Forelimb muscle (tissue), 1 donor: ENCODE measurements at regions not wholly inside any gene's neighbourhood (a gene's known extent, or its start where the extent isn't known, plus 50 kb on each side); places are given as distances from the start of the nearest gene placed in this dataset.
"Not testable (repeated sequence)": the region's sequence is repeated elsewhere in the genome, so short reads cannot be mapped to it uniquely, and the experiment has no call there.

Source experiments
- DNase-seq: peaks from one replicate; pipeline ENCODE4 v3.0.0-alpha.2; 2013; ENCODE audit warnings: low read depth

- no peak for DNase-seq
These were observed 133.2 kb downstream of the DISP1 start for GRCh38 chr1:222948079-222948478.

DNA sequence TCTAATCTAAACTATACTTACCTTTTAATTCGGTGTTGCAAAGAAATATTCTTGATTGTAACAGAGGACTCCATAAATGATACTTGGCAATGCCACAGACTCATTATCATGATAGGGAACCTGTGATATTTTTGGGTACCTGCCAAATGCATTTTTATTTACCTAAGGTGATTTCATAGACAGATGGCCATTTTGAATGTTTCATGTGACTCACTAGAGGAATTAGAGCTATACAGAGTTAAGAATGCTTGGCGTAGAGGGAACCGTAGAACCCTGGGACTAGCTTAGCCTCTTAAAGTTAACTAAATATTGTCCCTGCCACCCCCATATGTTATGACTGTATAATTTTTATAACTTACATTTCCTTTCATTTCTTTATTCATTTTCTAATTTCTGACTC is 136.1 kb downstream of the DISP1 start:
- DNase-seq, result no peak

DNA sequence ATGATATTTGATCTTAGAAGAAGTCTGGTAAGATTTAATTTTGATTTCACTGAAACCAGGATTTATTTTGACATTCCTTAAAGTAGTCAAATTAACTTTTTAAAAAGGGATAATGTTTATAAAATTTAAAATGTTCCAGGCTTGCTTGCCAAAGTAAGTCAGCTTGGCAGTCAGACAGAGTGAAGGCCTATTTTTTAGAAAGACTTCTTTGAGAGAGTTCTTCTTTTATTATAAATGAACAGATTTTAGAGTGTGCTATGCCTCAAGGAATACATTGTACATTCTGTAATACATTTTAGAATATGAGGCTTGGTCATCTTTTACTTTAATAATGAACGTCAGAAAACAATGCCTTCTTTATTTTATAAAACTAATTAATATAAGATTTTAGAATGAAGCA is 138.7 kb downstream of the DISP1 start:
- DNase-seq, result peak; percentile 48

DNA sequence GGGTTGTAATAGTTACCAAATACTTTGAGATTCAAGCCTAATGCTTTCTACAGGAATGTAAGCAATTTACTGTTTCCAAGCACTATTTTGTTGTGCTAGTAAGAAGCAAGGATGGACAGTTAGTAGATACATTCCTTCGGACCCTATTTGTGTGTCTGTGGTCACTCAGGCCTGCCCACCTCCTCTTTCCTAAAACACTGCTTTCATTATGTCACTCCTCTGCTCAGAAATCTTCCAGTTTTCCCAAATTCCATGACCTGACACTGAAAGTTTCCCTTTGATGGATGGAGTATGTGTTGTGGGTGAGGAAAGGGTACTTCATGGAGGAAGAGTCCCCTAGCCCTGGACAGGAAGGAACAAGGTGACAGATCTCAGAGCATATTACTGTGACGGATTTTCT is 141.1 kb downstream of the DISP1 start:
- no peak for DNase-seq

GRCh38 chr1:222956601-222957000 is 141.8 kb downstream of the DISP1 start:
- DNase-seq, result no peak

DNA sequence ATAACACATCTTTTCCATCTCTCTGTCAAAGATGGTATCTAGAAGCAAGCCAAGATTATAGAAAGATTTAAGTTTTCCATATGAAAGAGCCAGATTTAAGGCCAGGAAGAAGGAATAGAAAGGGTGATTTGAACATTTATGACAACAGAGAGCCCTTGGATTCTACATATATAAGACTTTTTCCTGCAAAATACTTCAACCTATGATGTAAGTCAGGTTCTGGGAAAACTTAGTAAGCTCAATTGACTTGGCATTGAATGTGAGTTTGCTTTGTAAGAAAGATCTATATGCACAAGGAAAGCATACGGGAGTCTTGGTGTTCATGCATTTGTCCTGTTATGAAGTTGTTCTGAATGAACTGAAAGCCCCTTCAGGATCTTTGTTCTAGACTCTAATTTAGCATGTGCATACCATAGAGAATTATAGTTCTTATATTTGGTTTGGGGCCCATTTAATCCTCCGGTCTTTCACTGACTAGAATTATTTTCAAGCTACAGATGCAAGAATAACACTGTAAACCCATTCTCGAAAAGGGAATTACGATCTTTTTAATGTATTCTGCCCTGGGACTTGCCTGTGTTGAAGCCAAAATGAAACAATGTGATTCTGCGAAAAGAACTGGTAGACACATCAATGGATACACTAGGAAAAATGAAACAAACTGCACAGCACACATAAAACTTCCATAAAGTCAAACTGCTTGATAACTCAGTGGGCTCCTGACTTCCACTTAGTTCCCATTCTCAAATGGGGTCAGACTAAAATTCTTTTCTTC is 152.8 kb downstream of the DISP1 start:
- no peak for DNase-seq

DNA sequence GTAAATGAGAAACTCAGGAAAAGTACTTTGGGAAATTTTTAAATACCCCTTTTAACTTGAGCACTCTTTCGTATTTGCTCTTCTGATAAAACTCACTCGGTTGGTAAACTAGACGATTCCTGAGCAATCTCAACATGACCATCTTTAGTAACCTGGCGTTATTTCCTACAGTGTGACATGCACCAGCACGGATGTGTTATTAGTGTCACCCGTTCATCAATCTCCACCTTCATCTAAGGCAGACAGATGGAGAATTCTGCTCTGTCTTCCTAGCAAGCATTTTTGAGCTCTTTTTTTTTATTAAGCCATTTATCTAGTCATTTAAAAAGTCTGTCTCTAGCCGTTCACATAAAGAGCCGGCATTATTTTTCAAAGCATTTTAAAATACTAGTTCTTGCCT is 155.2 kb downstream of the DISP1 start:
- no peak for DNase-seq

GRCh38 chr1:222970711-222971110 is 155.9 kb downstream of the DISP1 start:
- DNase-seq, result no peak

DNA sequence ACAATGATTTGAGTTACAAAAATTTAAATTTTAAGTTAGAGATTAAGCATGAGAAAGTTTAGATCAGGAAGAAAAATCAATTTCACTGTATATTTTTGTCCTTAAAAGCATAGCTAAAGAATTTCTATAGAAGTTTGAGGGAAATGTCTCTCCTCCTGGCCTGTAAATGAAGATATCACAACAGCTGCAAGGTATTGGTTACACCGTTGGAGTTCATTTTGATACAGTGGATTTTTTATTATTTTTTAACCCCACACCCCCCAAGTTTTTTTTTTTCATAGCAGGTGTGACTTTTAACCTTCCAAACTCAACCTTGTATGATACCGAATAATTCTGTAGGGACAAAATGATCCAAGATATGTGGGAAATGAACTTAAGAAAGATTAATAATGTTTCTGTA is 156.3 kb downstream of the DISP1 start:
- DNase-seq, result no peak

GRCh38 chr1:222973561-222973960 is 158.7 kb downstream of the DISP1 start:
- no peak for DNase-seq

DNA sequence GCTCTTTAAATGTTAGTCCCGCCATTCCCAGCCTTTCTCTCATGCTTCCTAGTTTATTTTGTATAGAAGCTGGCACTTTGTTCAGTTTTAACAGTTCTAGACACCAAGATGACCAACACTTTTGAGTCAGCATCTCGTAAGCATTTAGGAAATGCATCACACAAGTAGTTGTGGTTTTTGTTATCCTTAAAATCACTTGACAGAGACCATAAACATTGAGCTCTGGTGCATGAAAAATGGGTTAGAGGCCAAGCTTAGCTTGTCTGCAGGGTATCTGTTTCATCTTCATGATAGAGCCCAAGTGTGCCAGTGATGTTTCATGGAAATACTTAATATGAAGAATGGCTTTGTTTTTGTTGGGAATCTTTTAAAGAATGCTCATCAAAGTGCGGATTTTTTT is 159.7 kb downstream of the DISP1 start:
- no peak for DNase-seq

DNA sequence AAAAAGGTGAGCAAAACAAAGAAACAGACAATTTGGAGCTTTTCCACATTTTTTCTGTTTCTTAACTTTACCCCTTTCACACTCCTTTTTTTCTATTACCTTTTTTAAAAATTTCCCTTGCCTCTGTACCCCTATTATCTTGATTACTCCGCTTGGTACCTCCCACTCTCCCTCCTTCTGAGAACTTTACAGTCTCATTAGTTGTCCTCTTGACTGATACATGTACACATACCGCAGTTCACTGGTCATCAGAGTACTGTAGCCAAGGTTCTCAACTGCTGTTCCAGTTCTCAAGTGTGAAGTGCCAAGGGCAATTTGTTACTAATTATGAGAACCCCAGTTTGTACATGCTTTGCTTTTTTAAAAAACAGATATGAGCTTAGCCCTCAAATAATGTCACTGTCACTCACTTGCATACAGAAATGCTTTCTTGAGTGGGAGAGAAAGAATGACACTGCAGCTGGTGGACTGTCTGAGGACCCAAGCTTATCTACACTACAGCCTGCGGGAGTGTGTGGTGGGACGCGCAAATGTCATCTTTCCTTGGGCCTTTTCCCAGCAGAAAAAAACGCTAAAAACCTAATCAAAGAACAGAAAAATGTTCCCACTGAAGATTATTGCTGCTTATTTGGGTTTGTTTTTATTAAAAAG is 160.8 kb downstream of the DISP1 start:
- no peak for DNase-seq

DNA sequence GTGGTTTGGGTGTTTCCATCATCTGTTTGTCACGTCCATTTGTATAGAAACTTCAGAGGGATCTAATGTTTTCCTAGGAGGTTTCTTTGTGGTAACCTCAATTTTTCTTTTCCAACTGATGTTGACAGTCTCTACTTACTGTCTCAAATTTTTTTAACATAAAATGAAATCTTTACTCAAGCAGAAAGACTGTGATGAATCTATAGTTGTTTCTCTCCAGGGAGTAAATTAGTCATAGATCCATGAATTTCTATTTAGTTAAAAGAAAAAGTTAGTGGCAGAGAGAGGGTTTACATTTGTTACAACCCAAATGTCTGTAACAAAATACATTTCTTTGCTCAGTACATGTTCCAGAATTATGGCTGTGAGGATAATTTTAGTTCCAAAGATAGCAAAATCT is 161.6 kb downstream of the DISP1 start:
- DNase-seq, result no peak

- DNase-seq, result not testable (repeated sequence)
These were observed 162.5 kb downstream of the DISP1 start for GRCh38 chr1:222977294-222977693.

DNA sequence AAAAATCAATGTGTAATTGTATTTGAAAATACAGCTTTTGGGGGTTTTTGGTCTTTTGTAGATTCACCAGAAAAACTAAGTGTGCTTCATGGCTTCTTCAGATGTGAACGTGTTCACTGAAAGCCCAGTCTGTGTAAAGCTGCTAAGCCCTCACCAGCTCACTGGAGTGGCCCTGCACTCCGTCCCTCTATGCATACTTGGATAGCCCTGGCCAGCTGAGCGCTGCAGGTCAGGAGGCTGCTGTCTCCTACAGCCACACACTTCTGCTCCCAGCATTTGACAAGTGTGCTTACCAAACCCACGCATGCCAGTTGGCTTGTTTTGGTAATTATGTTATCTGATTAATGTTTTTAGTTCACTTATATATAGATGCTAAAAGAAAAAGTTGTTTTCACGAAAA is 163.5 kb downstream of the TLR5 start:
- no peak for DNase-seq

- DNase-seq, result no peak
These were observed 155.4 kb downstream of the TLR5 start for GRCh38 chr1:222987674-222988076.

- no peak for DNase-seq
These were observed 153.6 kb downstream of the TLR5 start for GRCh38 chr1:222989443-222989842.

- no peak for DNase-seq
These were observed 151.9 kb downstream of the TLR5 start for GRCh38 chr1:222991177-222991576.

GRCh38 chr1:222991908-222992307 is 151.1 kb downstream of the TLR5 start:
- no peak for DNase-seq

DNA sequence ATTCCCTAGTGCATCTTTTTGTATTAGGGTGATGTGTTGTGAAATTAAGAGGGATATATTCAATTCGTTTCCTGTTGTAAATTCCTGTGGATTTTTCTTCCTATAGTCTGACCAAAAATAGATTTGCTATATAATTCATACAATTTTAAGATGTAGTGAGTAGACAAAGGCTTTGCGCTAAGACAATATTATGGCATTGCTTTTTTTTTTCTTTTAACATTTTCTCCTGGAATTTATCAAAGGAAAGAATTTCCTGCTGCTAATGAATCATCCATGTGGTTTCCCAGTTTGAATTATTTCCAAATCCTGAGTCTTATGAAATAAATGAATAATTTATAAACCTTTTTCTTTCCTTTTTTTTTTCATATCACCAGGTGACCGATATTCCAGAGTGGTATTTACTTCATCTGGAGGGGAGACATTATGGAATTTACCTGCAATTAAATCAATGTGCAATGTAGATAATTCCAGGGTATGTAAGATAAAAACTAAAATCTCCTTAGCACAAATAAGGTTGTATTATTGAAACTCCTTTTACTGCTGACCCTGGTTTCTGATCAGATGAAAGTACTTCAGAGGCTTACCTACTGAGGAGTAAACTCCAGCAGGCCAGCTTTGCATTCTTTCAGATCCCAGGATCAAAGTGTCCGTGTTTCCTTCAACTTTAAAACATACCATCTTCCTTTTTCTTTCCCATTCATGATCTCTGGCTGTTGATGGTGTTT is 148.4 kb downstream of the TLR5 start:
- no peak for DNase-seq

DNA sequence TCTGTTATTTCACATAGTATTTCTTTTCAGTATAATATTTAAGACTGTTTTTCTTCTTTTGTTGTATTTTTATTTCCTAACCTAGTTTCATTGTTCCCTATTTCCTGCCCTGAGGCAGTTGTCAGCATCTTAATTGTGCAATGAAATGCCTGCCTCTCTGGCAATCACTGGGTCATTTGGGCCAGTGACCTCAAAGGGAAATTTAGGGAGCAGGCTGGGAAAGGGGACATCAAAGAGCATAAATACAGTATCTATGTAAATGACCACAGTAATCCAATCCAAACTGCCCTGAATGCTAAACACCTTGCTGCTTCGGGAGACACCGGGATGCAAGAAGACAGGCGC is 147.8 kb downstream of the TLR5 start:
- DNase-seq, result no peak

GRCh38 chr1:222995620-222996309 is 147.3 kb downstream of the TLR5 start:
- DNase-seq, result no peak
